ENCODE measurements at regions not wholly inside any gene's neighbourhood (a gene's known extent, or its start where the extent isn't known, plus 50 kb on each side); places are given as distances from the start of the nearest gene placed in this dataset.

DNA sequence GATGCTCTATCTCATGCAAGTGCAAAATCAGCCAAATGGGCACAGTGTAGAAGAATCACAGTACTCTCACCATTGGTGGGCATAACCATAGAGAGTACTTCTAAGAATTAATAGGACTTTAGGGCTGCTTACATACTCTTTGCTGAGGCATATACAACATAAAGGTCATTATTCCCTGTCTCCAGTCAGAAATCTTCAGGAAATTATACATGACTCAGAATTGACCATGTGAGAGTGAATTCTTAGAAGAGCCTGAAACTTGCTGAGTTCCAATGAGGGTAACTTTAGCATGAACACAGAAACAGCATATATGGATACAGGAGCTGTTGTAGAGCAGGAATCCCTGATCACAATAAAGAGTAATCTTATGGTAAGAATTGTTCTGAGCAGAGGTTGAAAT, 498.7 kb downstream of the TENT5A start:
- TF ChIP-seq EZH2 (IDR thresholded peaks at IDR 0.05) (no peak), FOXP2 (optimal IDR thresholded peaks at IDR 0.05; ENCODE audit: control extremely low read depth, extremely low read length, insufficient read depth) (no peak)
